B cell (primary cell): ENCODE measurements at regions not wholly inside any gene's neighbourhood (a gene's known extent, or its start where the extent isn't known, plus 50 kb on each side); places are given as distances from the start of the nearest gene placed in this dataset.

Experiments
- ATAC-seq: fragments of 200-7000 bp; cut with Tn5 transposase; one replicate; pipeline ENCODE4 v1.10.0; 2021; ENCODE audit warnings: low read depth, mild to moderate bottlenecking, moderate number of reproducible peaks, moderate library complexity
- CTCF ChIA-PET: fragments of 350-600 bp; sonication (Branson Sonifier 250); formaldehyde crosslinking; loops from one replicate; lab custom pipeline; 2021; ENCODE audit warnings: antibody characterized with exemption, inconsistent platforms; lab: Charles Lee
- POLR2A ChIA-PET: fragments of 350-600 bp; sonication (Branson Sonifier 250); formaldehyde crosslinking; loops from one replicate; lab custom pipeline; 2021; ENCODE audit warnings: antibody characterized with exemption; lab: Charles Lee
- DNase-seq: peaks from one replicate; pipeline ENCODE4 v3.0.0; 2013
- H2AFZ ChIP-seq: 2 replicates; pipeline ENCODE4 v1.6.1; 2012; ENCODE audit warnings: mild to moderate bottlenecking, low read depth, low read length; ENCODE audit not compliant: insufficient read depth, poor library complexity, severe bottlenecking
- H3K27ac ChIP-seq, 2 donors: 1 replicate in 1 of 2; 2 replicates in 1 of 2; pipeline ENCODE4 v1.5.1; 2012 to 2013; ENCODE audit warnings: low read length in 2 of 2, mild to moderate bottlenecking in 2 of 2, moderate library complexity in 1 of 2
- H3K27me3 ChIP-seq, 4 experiments: fragments of 200-600 bp in 1 of 4; sonication (generic) in 1 of 4; replicated peaks in 1 of 4; 1 replicate in 2 of 4; 2 replicates in 2 of 4; pipeline versions ENCODE4 v1.6.1 to v1.7.0; 2013 to 2016; ENCODE audit warnings: low read length in 3 of 4, mild to moderate bottlenecking in 2 of 4, mixed read lengths in 1 of 4, moderate library complexity in 1 of 4; ENCODE audit not compliant: insufficient read depth in 4 of 4, control insufficient read depth in 3 of 4; ENCODE audit errors: control extremely low read depth in 1 of 4
- H3K36me3 ChIP-seq, 2 experiments: replicated peaks in 1 of 2; 1 replicate in 1 of 2; 2 replicates in 1 of 2; pipeline versions ENCODE4 v1.6.1 to v1.7.1; 2013; ENCODE audit warnings: low read length in 1 of 2; ENCODE audit not compliant: insufficient read depth in 2 of 2, control insufficient read depth in 1 of 2; ENCODE audit errors: control extremely low read depth in 1 of 2, extremely low read depth in 1 of 2
- H3K4me1 ChIP-seq, 2 donors: fragments of 200-600 bp in 1 of 2; sonication (generic) in 1 of 2; 1 replicate in 1 of 2; 2 replicates in 1 of 2; pipeline versions ENCODE4 v1.5.1 to v1.6.1; 2013 to 2017; ENCODE audit warnings: low read length in 2 of 2; ENCODE audit not compliant: control insufficient read depth in 2 of 2, insufficient read depth in 2 of 2
- H3K4me2 ChIP-seq: replicated peaks from 2 replicates; pipeline ENCODE3; 2012; ENCODE audit warnings: mild to moderate bottlenecking, low read depth, low read length; ENCODE audit not compliant: poor library complexity, severe bottlenecking
- H3K4me3 ChIP-seq, 5 experiments: fragments of 200-600 bp in 1 of 5; sonication (generic) in 1 of 5; 1 replicate in 3 of 5; 2 replicates in 2 of 5; pipeline versions ENCODE4 v1.5.1 to v1.7.0; 2011 to 2016; ENCODE audit warnings: low read length in 4 of 5, mild to moderate bottlenecking in 4 of 5, low read depth in 2 of 5, control low read depth in 1 of 5, moderate library complexity in 1 of 5; ENCODE audit not compliant: insufficient read depth in 1 of 5; ENCODE audit errors: control extremely low read depth in 1 of 5, extremely low read depth in 1 of 5
- H3K79me2 ChIP-seq: fragments of 200-600 bp; sonication (generic); one replicate; pipeline ENCODE4 v1.6.0; 2016; ENCODE audit warnings: low read length; ENCODE audit not compliant: control insufficient read depth, insufficient read depth
- H3K9ac ChIP-seq: fragments of 200-600 bp; sonication (generic); 2 replicates; pipeline ENCODE4 v1.6.1; 2017; ENCODE audit warnings: mild to moderate bottlenecking, low read length, moderate library complexity
- H3K9me3 ChIP-seq, 3 donors: one replicate each; pipeline versions ENCODE4 v1.6.1 to v1.7.1; 2013; ENCODE audit warnings: low read length in 2 of 3; ENCODE audit not compliant: control insufficient read depth in 2 of 3, insufficient read depth in 1 of 3; ENCODE audit errors: control extremely low read depth in 1 of 3
- H4K20me1 ChIP-seq: 2 replicates; pipeline ENCODE4 v1.6.0; 2012; ENCODE audit warnings: mild to moderate bottlenecking, low read length; ENCODE audit not compliant: insufficient read depth, control insufficient read depth, poor library complexity, severe bottlenecking
- H3K27ac Mint-ChIP-seq: one replicate; pipeline ENCODE4 v1.8.0; 2021; ENCODE audit warnings: mixed read lengths
- H3K27me3 Mint-ChIP-seq: one replicate; pipeline ENCODE4 v1.8.0; 2021; ENCODE audit warnings: mixed read lengths
- H3K4me1 Mint-ChIP-seq: one replicate; pipeline ENCODE4 v1.8.0; 2021; ENCODE audit warnings: mixed read lengths
- H3K4me3 Mint-ChIP-seq: one replicate; pipeline ENCODE4 v1.8.0; 2021; ENCODE audit warnings: mixed read lengths
- H3K9me3 Mint-ChIP-seq: one replicate; pipeline ENCODE4 v1.8.0; 2022; ENCODE audit warnings: mixed read lengths; ENCODE audit not compliant: insufficient read depth
- CTCF ChIP-seq: fragments of 200-600 bp; IDR thresholded peaks from one replicate; pipeline ENCODE4 v1.8.0; 2022; ENCODE audit warnings: antibody characterized with exemption, mild to moderate bottlenecking
- EZH2 ChIP-seq: IDR thresholded peaks from 2 replicates; pipeline ENCODE4 v1.6.1; 2012; ENCODE audit warnings: borderline replicate concordance, low read depth, mild to moderate bottlenecking, moderate library complexity, low read length; ENCODE audit not compliant: insufficient read depth, poor library complexity, severe bottlenecking
- WGBS: methylation state at CpG from one replicate; pipeline ENCODE4 v1.1.5; 2013; ENCODE audit warnings: missing lambda C conversion rate; ENCODE audit not compliant: insufficient coverage; 5-methylcytosine and 5-hydroxymethylcytosine counted together
- intact Hi-C: fragments of 100-400 bp; cut with micrococcal nuclease; formaldehyde crosslinking; loops from one replicate; pipeline ENCODE4 v1.10.0; 2022

GRCh38 chr20:40470445-40471260, 218.4 kb downstream of the MAFB start:
- no peak overlapping the region for H3K4me2 ChIP-seq
- Mint-ChIP-seq H3K27ac (no peak overlapping the region), H3K4me1 (peaks cover 34% of the 10 kb centered on the region), H3K4me3 (no peak overlapping the region), H3K27me3 (peaks cover 4% of the 10 kb centered on the region), H3K9me3 (no peaks in the 10 kb centered on the region)
- WGBS, result 82% methylated on average over 10 of the region's 14 CpGs
- ChIA-PET CTCF (no interaction called here), POLR2A (no interaction called here)
- peak; percentile 18 for ATAC-seq
- no peak overlapping the region for H3K27ac ChIP-seq
- intact Hi-C loops, result no loop called here
- TF ChIP-seq EZH2, result no peak
- no peak for TF ChIP-seq CTCF
- H3K27me3 ChIP-seq, result no peaks in the 10 kb centered on the region
- no peaks in the 10 kb centered on the region for H3K9me3 ChIP-seq
- no peak overlapping the region for H3K4me3 ChIP-seq
- no peaks in the 10 kb centered on the region for H4K20me1 ChIP-seq
- H2AFZ ChIP-seq, result no peak overlapping the region
- DNase-seq, result peak; percentile 18
- no peaks in the 10 kb centered on the region for H3K36me3 ChIP-seq
- no peaks in the 10 kb centered on the region for H3K79me2 ChIP-seq
- peaks cover 2 to 26% of the 10 kb centered on the region in 2 donors for H3K4me1 ChIP-seq
- H3K9ac ChIP-seq, result no peak overlapping the region

- H3K4me3 Mint-ChIP-seq, result no peak overlapping the region
- no peak overlapping the region for H3K27ac ChIP-seq
- no peak overlapping the region for H3K9ac ChIP-seq
- H3K36me3 ChIP-seq, result no peaks in the 10 kb centered on the region
- H3K9me3 Mint-ChIP-seq, result no peaks in the 10 kb centered on the region
- H3K9me3 ChIP-seq, result no peaks in the 10 kb centered on the region
- no peak overlapping the region for H3K4me3 ChIP-seq
- no peak for ATAC-seq
- CTCF ChIA-PET, result no interaction called here
- H3K27me3 ChIP-seq, result no peaks in the 10 kb centered on the region
- 100% methylated on average over 1 of the region's 3 CpGs for WGBS
- H3K79me2 ChIP-seq, result no peaks in the 10 kb centered on the region
- H3K4me1 Mint-ChIP-seq, result peaks cover 34% of the 10 kb centered on the region
- no peaks in the 10 kb centered on the region for H4K20me1 ChIP-seq
- no peak for DNase-seq
- H3K4me1 ChIP-seq, result peaks cover 2 to 26% of the 10 kb centered on the region in 2 donors
- TF ChIP-seq CTCF (no peak), EZH2 (no peak)
- H3K27me3 Mint-ChIP-seq, result no peaks in the 10 kb centered on the region
- POLR2A ChIA-PET, result no interaction called here
- intact Hi-C loops, result no loop called here
- no peak overlapping the region for H3K27ac Mint-ChIP-seq
- no peak overlapping the region for H2AFZ ChIP-seq
- no peak overlapping the region for H3K4me2 ChIP-seq
Measured at GRCh38 chr20:40468759-40469158, 220.3 kb downstream of the MAFB start.
